ENCODE measurements at regions not wholly inside any gene's neighbourhood (a gene's known extent, or its start where the extent isn't known, plus 50 kb on each side); places are given as distances from the start of the nearest gene placed in this dataset.

DNA sequence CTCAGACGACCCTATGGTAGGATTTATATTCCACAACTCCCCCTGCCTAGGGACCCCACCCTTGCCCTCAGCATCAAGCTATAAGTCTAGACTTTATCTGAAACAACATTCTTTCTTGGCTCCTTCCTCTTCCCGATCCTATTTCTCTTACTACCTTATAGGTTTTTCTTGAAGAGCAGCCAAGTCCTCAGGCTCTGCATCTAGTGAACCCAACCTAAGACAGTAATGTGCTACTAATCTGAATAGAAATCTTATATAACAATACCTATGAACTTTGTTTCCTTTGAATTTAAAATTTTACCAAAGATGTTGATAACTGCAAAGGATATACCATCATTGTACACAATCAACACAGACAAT is 96.7 kb upstream of the BMP4 start:
- TF ChIP-seq, protein P1, sequence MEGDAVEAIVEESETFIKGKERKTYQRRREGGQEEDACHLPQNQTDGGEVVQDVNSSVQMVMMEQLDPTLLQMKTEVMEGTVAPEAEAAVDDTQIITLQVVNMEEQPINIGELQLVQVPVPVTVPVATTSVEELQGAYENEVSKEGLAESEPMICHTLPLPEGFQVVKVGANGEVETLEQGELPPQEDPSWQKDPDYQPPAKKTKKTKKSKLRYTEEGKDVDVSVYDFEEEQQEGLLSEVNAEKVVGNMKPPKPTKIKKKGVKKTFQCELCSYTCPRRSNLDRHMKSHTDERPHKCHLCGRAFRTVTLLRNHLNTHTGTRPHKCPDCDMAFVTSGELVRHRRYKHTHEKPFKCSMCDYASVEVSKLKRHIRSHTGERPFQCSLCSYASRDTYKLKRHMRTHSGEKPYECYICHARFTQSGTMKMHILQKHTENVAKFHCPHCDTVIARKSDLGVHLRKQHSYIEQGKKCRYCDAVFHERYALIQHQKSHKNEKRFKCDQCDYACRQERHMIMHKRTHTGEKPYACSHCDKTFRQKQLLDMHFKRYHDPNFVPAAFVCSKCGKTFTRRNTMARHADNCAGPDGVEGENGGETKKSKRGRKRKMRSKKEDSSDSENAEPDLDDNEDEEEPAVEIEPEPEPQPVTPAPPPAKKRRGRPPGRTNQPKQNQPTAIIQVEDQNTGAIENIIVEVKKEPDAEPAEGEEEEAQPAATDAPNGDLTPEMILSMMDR (IDR thresholded peaks at IDR 0.05; ENCODE audit: insufficient read depth, missing control alignments), result no peak
- FAIRE-seq, result peak; percentile 11
- no peak for DNase-seq (ENCODE audit: insufficient read length, low spot score)

DNA sequence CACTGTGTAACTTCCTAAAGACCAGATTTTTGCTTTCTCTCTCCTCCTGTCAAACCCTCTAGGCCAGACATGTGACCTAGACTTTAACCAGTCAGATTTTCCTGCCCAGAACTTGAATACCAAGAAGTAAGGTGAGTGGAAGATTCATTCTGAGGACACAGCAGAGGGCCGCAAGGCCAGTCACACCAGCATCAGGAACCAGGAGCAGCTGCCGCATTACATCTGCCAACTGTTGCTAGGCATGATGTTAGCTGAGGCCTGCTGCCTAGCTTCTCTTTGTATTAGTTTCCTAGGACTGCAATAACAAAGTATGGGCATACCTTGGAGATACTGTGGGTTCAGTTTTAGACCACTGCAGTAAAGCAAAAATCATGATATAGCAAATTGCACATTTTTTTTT is 101.9 kb upstream of the BMP4 start:
- no peak for FAIRE-seq
- TF ChIP-seq, protein P1 (IDR thresholded peaks at IDR 0.05; ENCODE audit: insufficient read depth, missing control alignments), result no peak
- no peak for DNase-seq (ENCODE audit: insufficient read length, low spot score)

DNA sequence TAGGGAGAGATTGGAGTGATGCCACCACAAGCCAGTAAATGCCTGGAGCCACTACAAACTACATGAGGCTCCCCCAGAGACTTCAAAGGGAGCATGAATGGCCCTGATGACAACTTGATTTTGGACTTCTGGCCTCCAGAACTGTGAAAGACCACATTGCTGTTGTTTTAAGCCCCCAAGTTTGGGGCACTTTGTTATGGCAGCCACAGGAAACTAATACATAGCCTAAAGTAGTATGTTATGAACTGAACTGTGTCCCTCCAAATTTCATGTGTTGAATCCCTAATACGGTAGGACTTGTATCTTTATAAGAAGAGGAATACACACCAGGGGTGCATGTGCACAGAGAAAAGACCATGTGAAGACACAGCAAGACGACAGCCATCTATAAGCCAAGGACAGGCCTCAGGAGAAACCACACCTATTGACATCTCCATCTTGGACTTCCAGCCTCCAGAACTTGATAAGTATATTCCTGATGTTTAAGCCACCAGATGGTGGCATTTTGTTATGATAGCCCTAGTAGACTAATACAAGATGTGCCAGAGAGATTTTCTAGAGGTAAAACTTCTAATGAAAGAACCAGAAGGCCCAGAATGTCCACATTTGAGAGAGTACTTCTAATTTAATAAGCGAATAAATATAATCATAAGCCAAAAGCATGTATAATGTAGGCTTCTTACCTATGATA is 127.1 kb upstream of the BMP4 start:
- no peak for FAIRE-seq
- TF ChIP-seq, protein P1 (IDR thresholded peaks at IDR 0.05; ENCODE audit: insufficient read depth, missing control alignments), result no peak
- no peak for DNase-seq (ENCODE audit: insufficient read length, low spot score)

DNA sequence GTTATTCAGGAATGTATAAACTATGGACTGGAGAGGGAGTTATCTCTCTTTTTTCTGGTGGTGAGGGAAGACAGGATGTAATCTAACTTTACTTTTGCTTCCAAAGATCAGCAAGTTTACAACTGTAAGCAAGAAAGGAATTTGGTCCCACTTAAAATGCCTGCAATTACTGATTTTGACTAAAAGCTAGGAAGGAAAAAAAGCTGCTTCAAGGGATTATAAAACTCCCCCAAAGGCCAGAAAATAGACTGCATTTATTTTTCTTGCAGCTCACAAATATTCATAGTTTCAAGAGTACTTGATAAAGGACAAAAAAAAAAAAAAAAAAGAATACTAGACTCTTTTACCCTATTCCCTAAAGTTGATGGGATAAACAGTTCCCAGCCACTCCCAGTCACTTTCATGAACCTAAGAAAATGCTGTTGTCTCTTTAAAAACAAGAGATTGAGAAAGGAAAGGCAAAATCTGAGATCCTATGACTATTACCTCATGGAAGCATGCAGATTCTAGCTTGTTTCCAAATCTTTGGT is 128.7 kb upstream of the BMP4 start:
- TF ChIP-seq, protein P1 (IDR thresholded peaks at IDR 0.05; ENCODE audit: insufficient read depth, missing control alignments), result no peak
- DNase-seq (ENCODE audit: insufficient read length, low spot score) (no peak), FAIRE-seq (no peak)

DNA sequence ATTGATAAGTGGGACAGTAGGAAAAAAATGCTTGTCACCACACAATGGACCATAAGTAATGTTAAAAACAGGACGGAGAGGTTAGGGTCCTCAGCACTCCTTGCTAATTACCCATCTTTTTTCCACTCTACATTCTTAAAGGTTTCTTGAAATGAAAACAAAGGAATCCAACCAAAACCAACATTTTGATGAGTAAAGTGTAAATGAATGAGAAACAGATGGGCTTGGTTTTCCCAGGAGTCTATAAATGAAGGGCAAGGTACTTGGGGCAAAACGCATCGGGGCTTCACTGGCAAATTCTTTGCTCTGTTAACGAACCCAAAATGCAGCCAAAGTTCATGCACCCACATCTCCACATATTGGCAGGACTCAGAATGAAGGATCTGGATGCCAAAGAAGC is 129.2 kb upstream of the BMP4 start:
- no peak for FAIRE-seq
- no peak for DNase-seq (ENCODE audit: insufficient read length, low spot score)
- TF ChIP-seq, protein P1 (IDR thresholded peaks at IDR 0.05; ENCODE audit: insufficient read depth, missing control alignments), result no peak

DNA sequence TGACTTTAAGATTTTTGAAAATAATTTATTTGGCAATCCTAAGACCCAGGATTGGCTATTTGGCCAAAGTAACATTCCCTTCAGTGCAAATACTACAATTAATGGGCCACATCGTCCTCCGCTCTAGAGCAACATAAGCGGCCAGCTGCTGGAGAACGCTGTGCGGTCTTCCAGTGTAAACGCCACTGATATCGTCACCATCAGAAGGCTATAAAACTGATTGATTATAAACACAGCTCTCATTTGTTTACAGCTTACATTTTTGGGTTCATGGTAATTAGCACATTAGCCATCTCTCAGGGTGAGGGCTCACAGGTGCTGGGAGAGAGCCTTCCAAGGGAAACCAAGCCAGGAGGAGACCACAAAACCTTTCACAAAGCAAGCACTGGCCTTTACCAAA is 130.1 kb upstream of the BMP4 start:
- TF ChIP-seq, protein P1 (IDR thresholded peaks at IDR 0.05; ENCODE audit: insufficient read depth, missing control alignments), result no peak
- FAIRE-seq, result no peak
- DNase-seq (ENCODE audit: insufficient read length, low spot score), result no peak

DNA sequence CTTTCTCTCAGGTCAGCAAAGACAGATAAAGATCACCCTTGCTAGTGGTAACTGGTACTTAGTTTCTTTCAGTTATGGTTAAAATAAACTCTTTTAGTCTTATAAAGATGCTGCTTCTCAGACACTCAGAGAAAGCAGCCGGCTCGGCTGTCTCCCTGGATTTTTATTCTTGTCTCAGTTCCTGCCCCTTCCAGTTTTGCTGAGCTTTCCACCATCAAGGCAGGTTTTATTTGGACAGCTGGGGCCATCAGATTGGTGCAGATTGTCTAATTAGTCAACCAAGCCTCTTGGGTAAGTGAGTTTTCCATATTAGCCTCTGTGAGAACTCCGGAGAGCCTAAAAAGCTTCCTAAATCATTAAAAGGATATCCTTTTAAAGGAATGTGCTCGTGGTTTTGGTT is 130.8 kb upstream of the BMP4 start:
- DNase-seq (ENCODE audit: insufficient read length, low spot score) (no peak), FAIRE-seq (no peak)
- TF ChIP-seq, protein P1 (IDR thresholded peaks at IDR 0.05; ENCODE audit: insufficient read depth, missing control alignments), result no peak

Data from D721Med (cell line).